Ishikawa (cell line): ENCODE measurements at regions not wholly inside any gene's neighbourhood (a gene's known extent, or its start where the extent isn't known, plus 50 kb on each side); places are given as distances from the start of the nearest gene placed in this dataset.

ENCODE experiments used
- CEBPB ChIP-seq: IDR thresholded peaks from 2 replicates; pipeline ENCODE4 v1.6.1; 2012
- CREB1 ChIP-seq: IDR thresholded peaks from 2 replicates; pipeline ENCODE4 v1.6.1; 2012; ENCODE audit warnings: low read depth
- EGR1 ChIP-seq: IDR thresholded peaks from 2 replicates; pipeline ENCODE4 v1.6.1; 2012
- EP300 ChIP-seq: IDR thresholded peaks from 2 replicates; pipeline ENCODE4 v1.6.1; 2012; ENCODE audit warnings: borderline replicate concordance
- FOXM1 ChIP-seq: IDR thresholded peaks from 2 replicates; pipeline ENCODE4 v1.6.1; 2012; ENCODE audit warnings: low read depth, borderline replicate concordance
- MAX ChIP-seq: IDR thresholded peaks from 2 replicates; pipeline ENCODE4 v1.6.1; 2012
- NFIC ChIP-seq: IDR thresholded peaks from 2 replicates; pipeline ENCODE4 v1.6.1; 2012
- RAD21 ChIP-seq: IDR thresholded peaks from 2 replicates; pipeline ENCODE4 v1.6.1; 2012; ENCODE audit warnings: low read depth
- REST ChIP-seq: IDR thresholded peaks from 2 replicates; pipeline ENCODE4 v1.6.1; 2012; ENCODE audit warnings: low read depth, mild to moderate bottlenecking
- TAF1 ChIP-seq: IDR thresholded peaks from 2 replicates; pipeline ENCODE4 v1.6.1; 2012; ENCODE audit warnings: low read depth, mild to moderate bottlenecking
- TCF12 ChIP-seq: IDR thresholded peaks from 2 replicates; pipeline ENCODE4 v1.6.1; 2012; ENCODE audit warnings: low read depth
- TEAD4 ChIP-seq: IDR thresholded peaks from 2 replicates; pipeline ENCODE4 v1.6.1; 2012
- YY1 ChIP-seq: IDR thresholded peaks from 2 replicates; pipeline ENCODE4 v1.6.1; 2012; ENCODE audit warnings: low read depth
- TF ChIP-seq, protein P1 (sequence below): IDR thresholded peaks from 2 replicates; pipeline ENCODE4 v1.6.1; 2012

- TF ChIP-seq EP300: no peak
- TF ChIP-seq EGR1: no peak
- no peak for TF ChIP-seq CEBPB
- TF ChIP-seq FOXM1: no peak
- TF ChIP-seq TCF12: no peak
- no peak for TF ChIP-seq TAF1
- no peak for TF ChIP-seq RAD21
- TF ChIP-seq CREB1: no peak
- no peak for TF ChIP-seq REST
- no peak for TF ChIP-seq TEAD4
- no peak for TF ChIP-seq MAX
- TF ChIP-seq, protein P1, sequence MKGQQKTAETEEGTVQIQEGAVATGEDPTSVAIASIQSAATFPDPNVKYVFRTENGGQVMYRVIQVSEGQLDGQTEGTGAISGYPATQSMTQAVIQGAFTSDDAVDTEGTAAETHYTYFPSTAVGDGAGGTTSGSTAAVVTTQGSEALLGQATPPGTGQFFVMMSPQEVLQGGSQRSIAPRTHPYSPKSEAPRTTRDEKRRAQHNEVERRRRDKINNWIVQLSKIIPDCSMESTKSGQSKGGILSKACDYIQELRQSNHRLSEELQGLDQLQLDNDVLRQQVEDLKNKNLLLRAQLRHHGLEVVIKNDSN: no peak
- TF ChIP-seq NFIC: no peak
- TF ChIP-seq YY1: no peak
These were observed 731.1 kb upstream of the SLC8A1 start for GRCh38 chr2:41182961-41183360.
